ENCODE measurements at regions not wholly inside any gene's neighbourhood (a gene's known extent, or its start where the extent isn't known, plus 50 kb on each side); places are given as distances from the start of the nearest gene placed in this dataset.

- no peak overlapping the region for H3K9ac ChIP-seq (ENCODE audit: low read depth in 2 of 2, low read length in 2 of 2)
- intact Hi-C loops (cut with DNase I) = no loop called here
- TF ChIP-seq, protein P1, sequence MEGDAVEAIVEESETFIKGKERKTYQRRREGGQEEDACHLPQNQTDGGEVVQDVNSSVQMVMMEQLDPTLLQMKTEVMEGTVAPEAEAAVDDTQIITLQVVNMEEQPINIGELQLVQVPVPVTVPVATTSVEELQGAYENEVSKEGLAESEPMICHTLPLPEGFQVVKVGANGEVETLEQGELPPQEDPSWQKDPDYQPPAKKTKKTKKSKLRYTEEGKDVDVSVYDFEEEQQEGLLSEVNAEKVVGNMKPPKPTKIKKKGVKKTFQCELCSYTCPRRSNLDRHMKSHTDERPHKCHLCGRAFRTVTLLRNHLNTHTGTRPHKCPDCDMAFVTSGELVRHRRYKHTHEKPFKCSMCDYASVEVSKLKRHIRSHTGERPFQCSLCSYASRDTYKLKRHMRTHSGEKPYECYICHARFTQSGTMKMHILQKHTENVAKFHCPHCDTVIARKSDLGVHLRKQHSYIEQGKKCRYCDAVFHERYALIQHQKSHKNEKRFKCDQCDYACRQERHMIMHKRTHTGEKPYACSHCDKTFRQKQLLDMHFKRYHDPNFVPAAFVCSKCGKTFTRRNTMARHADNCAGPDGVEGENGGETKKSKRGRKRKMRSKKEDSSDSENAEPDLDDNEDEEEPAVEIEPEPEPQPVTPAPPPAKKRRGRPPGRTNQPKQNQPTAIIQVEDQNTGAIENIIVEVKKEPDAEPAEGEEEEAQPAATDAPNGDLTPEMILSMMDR (IDR thresholded peaks at IDR 0.05) = no peak
- no peaks in the 10 kb centered on the region for H3K36me3 ChIP-seq
- H3K27ac ChIP-seq = no peak overlapping the region
- no peak for DNase-seq
- H3K9me3 ChIP-seq = no peaks in the 10 kb centered on the region
- no peaks in the 10 kb centered on the region for H3K4me1 ChIP-seq
- no peaks in the 10 kb centered on the region for H3K27me3 ChIP-seq
- H3K4me3 ChIP-seq = no peak overlapping the region
Measured at GRCh38 chr3:102158080-102158740, 276.6 kb upstream of the ZPLD1 start.

DNA sequence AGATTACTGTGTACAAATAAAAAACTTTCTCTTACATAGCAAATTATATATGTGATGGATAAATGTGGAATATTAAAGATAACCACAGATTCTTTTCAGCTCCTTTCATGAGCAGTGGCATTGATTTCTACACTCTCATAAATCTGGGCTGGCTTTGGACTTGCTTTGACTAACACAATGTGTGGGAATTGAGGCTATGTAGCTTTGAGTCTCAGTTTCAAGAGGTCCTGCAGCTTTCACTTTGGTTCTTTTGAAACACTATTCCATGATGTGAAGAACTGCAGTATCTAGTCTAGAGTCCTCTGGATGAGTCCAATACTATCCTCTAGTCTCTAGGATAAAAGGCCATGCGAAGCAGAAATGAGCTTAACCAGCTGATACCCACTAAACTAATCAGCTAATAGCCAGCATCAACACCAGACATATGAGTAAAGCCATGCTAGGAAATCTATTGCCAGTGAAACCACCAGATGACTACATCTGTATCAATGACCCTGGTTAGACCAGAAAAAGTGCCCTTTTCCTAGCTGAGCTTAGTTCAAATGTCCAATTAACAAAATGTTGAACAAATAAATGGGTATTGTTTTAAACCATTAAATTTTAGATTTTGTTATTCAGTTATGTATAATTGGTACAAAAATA is 274.9 kb upstream of the ZPLD1 start:
- intact Hi-C loops (cut with DNase I) = no loop called here
- no peak for DNase-seq
- no peaks in the 10 kb centered on the region for H3K36me3 ChIP-seq
- no peaks in the 10 kb centered on the region for H3K27me3 ChIP-seq
- H3K9me3 ChIP-seq = no peaks in the 10 kb centered on the region
- no peak overlapping the region for H3K4me3 ChIP-seq
- TF ChIP-seq, protein P1 (IDR thresholded peaks at IDR 0.05) = no peak
- H3K27ac ChIP-seq = no peak overlapping the region
- no peaks in the 10 kb centered on the region for H3K4me1 ChIP-seq
- H3K9ac ChIP-seq (ENCODE audit: low read depth in 2 of 2, low read length in 2 of 2) = no peak overlapping the region

DNA sequence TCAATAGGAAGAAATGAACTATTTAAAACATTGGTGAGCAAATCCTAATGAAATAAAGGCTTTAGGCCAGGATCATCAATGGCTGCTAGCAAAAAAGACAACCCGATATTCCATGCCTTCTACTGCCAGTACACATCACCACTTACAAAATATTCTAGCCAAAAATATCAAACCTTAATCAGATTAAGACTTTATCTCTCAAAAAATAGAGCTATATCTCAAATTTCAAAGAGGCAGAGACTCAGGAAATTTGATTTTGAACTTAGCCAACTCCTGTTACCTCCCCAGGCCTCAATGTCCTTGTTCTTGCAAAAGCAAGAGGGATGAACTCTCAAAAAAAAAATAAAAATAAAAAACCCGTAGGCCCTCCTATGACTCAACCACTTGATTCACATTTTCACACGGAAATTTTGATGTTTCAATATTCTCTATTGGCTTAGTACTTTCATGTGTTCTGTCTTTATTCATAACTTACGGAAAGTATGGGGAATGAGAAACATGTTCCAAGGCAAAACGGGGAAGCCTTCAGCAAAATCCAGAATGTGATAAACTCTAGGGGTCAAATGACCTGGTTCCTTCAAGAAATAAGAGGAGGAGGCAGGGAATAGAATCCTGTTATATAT is 273.3 kb upstream of the ZPLD1 start:
- H3K27me3 ChIP-seq = no peaks in the 10 kb centered on the region
- H3K4me1 ChIP-seq = no peaks in the 10 kb centered on the region
- no peak overlapping the region for H3K9ac ChIP-seq (ENCODE audit: low read depth in 2 of 2, low read length in 2 of 2)
- intact Hi-C loops (cut with DNase I) = no loop called here
- no peak for DNase-seq
- H3K36me3 ChIP-seq = no peaks in the 10 kb centered on the region
- H3K9me3 ChIP-seq = no peaks in the 10 kb centered on the region
- H3K4me3 ChIP-seq = no peak overlapping the region
- TF ChIP-seq, protein P1 (IDR thresholded peaks at IDR 0.05) = no peak
- no peak overlapping the region for H3K27ac ChIP-seq

DNA sequence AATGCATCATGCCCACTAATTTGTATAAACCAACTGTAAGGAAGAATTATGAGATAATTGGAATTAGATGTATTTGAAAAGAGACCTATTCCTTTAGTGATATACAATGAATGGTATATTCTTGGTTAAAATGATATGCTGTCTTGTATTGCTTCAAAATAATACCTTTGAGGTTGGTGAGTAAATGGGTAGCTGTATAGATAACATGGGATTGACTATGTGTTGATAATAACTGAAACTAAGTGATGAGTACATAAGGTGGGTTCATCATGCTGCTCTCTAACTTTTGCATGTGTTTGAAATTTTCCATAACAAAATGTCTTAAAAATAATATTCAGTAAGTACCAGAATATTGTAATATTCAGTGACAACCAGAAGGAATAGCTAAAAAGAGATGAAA is 272.6 kb upstream of the ZPLD1 start:
- no peak overlapping the region for H3K4me3 ChIP-seq
- TF ChIP-seq, protein P1 (IDR thresholded peaks at IDR 0.05) = no peak
- no peak overlapping the region for H3K9ac ChIP-seq (ENCODE audit: low read depth in 2 of 2, low read length in 2 of 2)
- H3K4me1 ChIP-seq = no peaks in the 10 kb centered on the region
- no peaks in the 10 kb centered on the region for H3K9me3 ChIP-seq
- H3K36me3 ChIP-seq = no peaks in the 10 kb centered on the region
- intact Hi-C loops (cut with DNase I) = no loop called here
- no peaks in the 10 kb centered on the region for H3K27me3 ChIP-seq
- no peak for DNase-seq
- H3K27ac ChIP-seq = no peak overlapping the region

- no peaks in the 10 kb centered on the region for H3K36me3 ChIP-seq
- no peak for DNase-seq
- no peaks in the 10 kb centered on the region for H3K4me1 ChIP-seq
- TF ChIP-seq, protein P1 (IDR thresholded peaks at IDR 0.05) = no peak
- intact Hi-C loops (cut with DNase I) = no loop called here
- H3K27ac ChIP-seq = no peak overlapping the region
- H3K4me3 ChIP-seq = no peak overlapping the region
- no peaks in the 10 kb centered on the region for H3K27me3 ChIP-seq
- H3K9me3 ChIP-seq = no peaks in the 10 kb centered on the region
- no peak overlapping the region for H3K9ac ChIP-seq (ENCODE audit: low read depth in 2 of 2, low read length in 2 of 2)
Measured at GRCh38 chr3:102163039-102163817, 271.6 kb upstream of the ZPLD1 start.
